ENCODE measurements at regions not wholly inside any gene's neighbourhood (a gene's known extent, or its start where the extent isn't known, plus 50 kb on each side); places are given as distances from the start of the nearest gene placed in this dataset.

GRCh38 chr10:117788911-117789310 is 246.4 kb downstream of the EMX2 start:
- no peak for DNase-seq (ENCODE audit: low read depth)
- TF ChIP-seq CTCF (IDR thresholded peaks at IDR 0.05; ENCODE audit: control insufficient read depth, insufficient read depth, low read depth, low read length, missing control alignments) = no peak
- no peak overlapping the region for H3K4me3 ChIP-seq (ENCODE audit: control insufficient read depth, low read depth, low read length)

GRCh38 chr10:117790179-117790578 is 247.6 kb downstream of the EMX2 start:
- no peak for TF ChIP-seq CTCF (IDR thresholded peaks at IDR 0.05; ENCODE audit: control insufficient read depth, insufficient read depth, low read depth, low read length, missing control alignments)
- no peak for DNase-seq (ENCODE audit: low read depth)
- no peak overlapping the region for H3K4me3 ChIP-seq (ENCODE audit: control insufficient read depth, low read depth, low read length)

- TF ChIP-seq CTCF (IDR thresholded peaks at IDR 0.05; ENCODE audit: control insufficient read depth, insufficient read depth, low read depth, low read length, missing control alignments) = no peak
- no peak for DNase-seq (ENCODE audit: low read depth)
- H3K4me3 ChIP-seq (ENCODE audit: control insufficient read depth, low read depth, low read length) = no peak overlapping the region
Measured at GRCh38 chr10:117790621-117791020, 248.1 kb downstream of the EMX2 start.

- no peak for DNase-seq (ENCODE audit: low read depth)
- TF ChIP-seq CTCF (IDR thresholded peaks at IDR 0.05; ENCODE audit: control insufficient read depth, insufficient read depth, low read depth, low read length, missing control alignments) = no peak
- H3K4me3 ChIP-seq (ENCODE audit: control insufficient read depth, low read depth, low read length) = no peak overlapping the region
Measured at GRCh38 chr10:117792214-117792613, 249.7 kb downstream of the EMX2 start.

GRCh38 chr10:117796130-117796745 is 250.5 kb downstream of the RAB11FIP2 start:
- TF ChIP-seq CTCF (IDR thresholded peaks at IDR 0.05; ENCODE audit: control insufficient read depth, insufficient read depth, low read depth, low read length, missing control alignments) = no peak

GRCh38 chr10:117797296-117797695 is 249.4 kb downstream of the RAB11FIP2 start:
- H3K4me3 ChIP-seq (ENCODE audit: control insufficient read depth, low read depth, low read length) = no peak overlapping the region
- TF ChIP-seq CTCF (IDR thresholded peaks at IDR 0.05; ENCODE audit: control insufficient read depth, insufficient read depth, low read depth, low read length, missing control alignments) = no peak
- DNase-seq (ENCODE audit: low read depth) = no peak

More at GRCh38 chr10:117796130-117796745, 250.5 kb downstream of the RAB11FIP2 start:
- H3K4me3 ChIP-seq (ENCODE audit: control insufficient read depth, low read depth, low read length) = no peak overlapping the region
- DNase-seq (ENCODE audit: low read depth) = no peak
